ENCODE measurements at regions not wholly inside any gene's neighbourhood (a gene's known extent, or its start where the extent isn't known, plus 50 kb on each side); places are given as distances from the start of the nearest gene placed in this dataset.

DNA sequence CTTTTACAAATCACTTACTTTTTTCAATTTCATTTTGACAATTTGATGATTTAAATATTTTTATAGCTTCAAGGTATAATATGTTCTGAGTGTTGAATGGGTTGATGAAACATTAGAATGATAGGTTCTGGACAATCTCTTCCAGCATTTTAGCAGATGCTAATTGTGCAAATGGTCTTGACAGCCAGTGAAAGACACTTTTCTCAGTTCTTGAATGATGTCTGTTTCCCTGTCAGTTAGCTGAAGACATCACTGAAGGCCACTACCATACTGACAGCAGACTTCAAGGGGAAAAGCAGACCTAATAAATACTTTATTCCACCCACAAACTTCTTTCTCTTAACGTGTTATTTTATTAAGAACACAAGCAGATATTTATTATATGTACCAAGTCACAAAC, 498.6 kb downstream of the GRXCR1 start:
- ATAC-seq (ENCODE audit: low read depth): no peak
- DNase-seq (ENCODE audit: low spot score): no peak
- Histone ChIP-seq H3K4me1 (ENCODE audit: insufficient read depth, poor library complexity, severe bottlenecking) (no peaks in the 10 kb centered on the region), H3K4me3 (ENCODE audit: severe bottlenecking) (no peak overlapping the region), H3K27ac (ENCODE audit: poor library complexity, severe bottlenecking) (no peak overlapping the region), H3K36me3 (ENCODE audit: low read depth) (no peaks in the 10 kb centered on the region), H3K9me3 (ENCODE audit: severe bottlenecking) (no peaks in the 10 kb centered on the region), H3K27me3 (ENCODE audit: insufficient read depth, poor library complexity, severe bottlenecking) (no peaks in the 10 kb centered on the region)
- TF ChIP-seq, protein P1, sequence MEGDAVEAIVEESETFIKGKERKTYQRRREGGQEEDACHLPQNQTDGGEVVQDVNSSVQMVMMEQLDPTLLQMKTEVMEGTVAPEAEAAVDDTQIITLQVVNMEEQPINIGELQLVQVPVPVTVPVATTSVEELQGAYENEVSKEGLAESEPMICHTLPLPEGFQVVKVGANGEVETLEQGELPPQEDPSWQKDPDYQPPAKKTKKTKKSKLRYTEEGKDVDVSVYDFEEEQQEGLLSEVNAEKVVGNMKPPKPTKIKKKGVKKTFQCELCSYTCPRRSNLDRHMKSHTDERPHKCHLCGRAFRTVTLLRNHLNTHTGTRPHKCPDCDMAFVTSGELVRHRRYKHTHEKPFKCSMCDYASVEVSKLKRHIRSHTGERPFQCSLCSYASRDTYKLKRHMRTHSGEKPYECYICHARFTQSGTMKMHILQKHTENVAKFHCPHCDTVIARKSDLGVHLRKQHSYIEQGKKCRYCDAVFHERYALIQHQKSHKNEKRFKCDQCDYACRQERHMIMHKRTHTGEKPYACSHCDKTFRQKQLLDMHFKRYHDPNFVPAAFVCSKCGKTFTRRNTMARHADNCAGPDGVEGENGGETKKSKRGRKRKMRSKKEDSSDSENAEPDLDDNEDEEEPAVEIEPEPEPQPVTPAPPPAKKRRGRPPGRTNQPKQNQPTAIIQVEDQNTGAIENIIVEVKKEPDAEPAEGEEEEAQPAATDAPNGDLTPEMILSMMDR (IDR thresholded peaks at IDR 0.05; ENCODE audit: poor library complexity, severe bottlenecking): no peak

DNA sequence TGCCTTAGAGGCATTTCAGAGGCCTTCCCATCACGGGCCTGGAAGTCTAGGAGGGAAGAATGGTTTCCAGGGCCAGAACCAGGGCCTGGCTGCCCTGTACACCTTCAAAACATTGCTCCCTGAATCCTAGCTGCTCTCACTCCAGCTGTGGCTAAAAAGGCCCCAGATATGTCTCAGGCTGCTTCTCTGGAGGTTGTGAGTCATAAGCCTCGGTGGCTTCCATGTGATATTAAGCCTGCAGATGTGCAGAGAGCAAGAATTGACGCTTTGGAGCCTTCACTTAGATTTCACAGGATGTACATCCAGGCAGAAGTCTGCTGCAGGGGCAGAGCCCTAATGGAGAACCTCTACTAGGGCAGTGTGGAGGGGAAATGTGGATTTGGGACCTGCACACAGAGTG, 502.5 kb downstream of the GRXCR1 start:
- DNase-seq (ENCODE audit: low spot score) (no peak), ATAC-seq (ENCODE audit: low read depth) (no peak)
- TF ChIP-seq, protein P1 (IDR thresholded peaks at IDR 0.05; ENCODE audit: poor library complexity, severe bottlenecking): no peak
- no peaks in the 10 kb centered on the region for H3K36me3 ChIP-seq (ENCODE audit: low read depth)
- no peak overlapping the region for H3K4me3 ChIP-seq (ENCODE audit: severe bottlenecking)
- H3K4me1 ChIP-seq (ENCODE audit: insufficient read depth, poor library complexity, severe bottlenecking): no peaks in the 10 kb centered on the region
- no peaks in the 10 kb centered on the region for H3K9me3 ChIP-seq (ENCODE audit: severe bottlenecking)
- no peak overlapping the region for H3K27ac ChIP-seq (ENCODE audit: poor library complexity, severe bottlenecking)
- H3K27me3 ChIP-seq (ENCODE audit: insufficient read depth, poor library complexity, severe bottlenecking): no peaks in the 10 kb centered on the region

DNA sequence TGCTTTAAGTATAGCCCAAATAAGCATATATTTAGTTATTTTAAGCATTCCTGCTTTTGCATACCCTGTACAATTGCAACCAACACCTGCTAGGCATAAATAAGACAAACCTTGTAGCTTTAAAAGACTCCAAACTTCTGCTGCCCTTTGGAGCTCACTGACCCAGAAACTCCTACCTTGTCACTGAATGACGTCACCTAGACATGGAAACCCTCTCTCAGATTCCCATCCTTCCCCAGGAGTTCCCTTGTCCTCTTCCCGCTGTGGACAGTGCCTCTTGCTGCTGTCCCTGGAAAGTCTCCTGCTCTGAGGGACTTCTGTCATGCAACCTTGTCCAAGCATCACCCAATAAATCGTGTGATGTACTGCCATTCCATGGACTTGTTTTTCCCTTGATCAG, 507.2 kb downstream of the GRXCR1 start:
- Histone ChIP-seq H3K36me3 (ENCODE audit: low read depth) (no peaks in the 10 kb centered on the region), H3K27ac (ENCODE audit: poor library complexity, severe bottlenecking) (no peak overlapping the region), H3K4me3 (ENCODE audit: severe bottlenecking) (no peak overlapping the region), H3K27me3 (ENCODE audit: insufficient read depth, poor library complexity, severe bottlenecking) (no peaks in the 10 kb centered on the region), H3K4me1 (ENCODE audit: insufficient read depth, poor library complexity, severe bottlenecking) (no peaks in the 10 kb centered on the region), H3K9me3 (ENCODE audit: severe bottlenecking) (no peaks in the 10 kb centered on the region)
- ATAC-seq (ENCODE audit: low read depth) (no peak), DNase-seq (ENCODE audit: low spot score) (no peak)
- TF ChIP-seq, protein P1 (IDR thresholded peaks at IDR 0.05; ENCODE audit: poor library complexity, severe bottlenecking): no peak

GRCh38 chr4:43402393-43402792, 509.9 kb downstream of the GRXCR1 start:
- Histone ChIP-seq H3K36me3 (ENCODE audit: low read depth) (no peaks in the 10 kb centered on the region), H3K9me3 (ENCODE audit: severe bottlenecking) (peaks cover 7% of the 10 kb centered on the region), H3K27ac (ENCODE audit: poor library complexity, severe bottlenecking) (no peak overlapping the region), H3K4me3 (ENCODE audit: severe bottlenecking) (no peak overlapping the region), H3K27me3 (ENCODE audit: insufficient read depth, poor library complexity, severe bottlenecking) (no peaks in the 10 kb centered on the region), H3K4me1 (ENCODE audit: insufficient read depth, poor library complexity, severe bottlenecking) (no peaks in the 10 kb centered on the region)
- TF ChIP-seq, protein P1 (IDR thresholded peaks at IDR 0.05; ENCODE audit: poor library complexity, severe bottlenecking): no peak
- ATAC-seq (ENCODE audit: low read depth) (no peak), DNase-seq (ENCODE audit: low spot score) (no peak)

- Histone ChIP-seq H3K27me3 (ENCODE audit: insufficient read depth, poor library complexity, severe bottlenecking) (no peaks in the 10 kb centered on the region), H3K4me3 (ENCODE audit: severe bottlenecking) (no peak overlapping the region), H3K4me1 (ENCODE audit: insufficient read depth, poor library complexity, severe bottlenecking) (peaks cover 2% of the 10 kb centered on the region), H3K36me3 (ENCODE audit: low read depth) (no peaks in the 10 kb centered on the region), H3K9me3 (ENCODE audit: severe bottlenecking) (peaks cover 7% of the 10 kb centered on the region), H3K27ac (ENCODE audit: poor library complexity, severe bottlenecking) (no peak overlapping the region)
- ATAC-seq (ENCODE audit: low read depth) (no peak), DNase-seq (ENCODE audit: low spot score) (no peak)
- TF ChIP-seq, protein P1 (IDR thresholded peaks at IDR 0.05; ENCODE audit: poor library complexity, severe bottlenecking): no peak
Measured at GRCh38 chr4:43410636-43411035, 518.1 kb downstream of the GRXCR1 start.
